ENCODE measurements at regions not wholly inside any gene's neighbourhood (a gene's known extent, or its start where the extent isn't known, plus 50 kb on each side); places are given as distances from the start of the nearest gene placed in this dataset.
"Not testable (repeated sequence)": the region's sequence is repeated elsewhere in the genome, so short reads cannot be mapped to it uniquely, and the experiment has no call there.

DNA sequence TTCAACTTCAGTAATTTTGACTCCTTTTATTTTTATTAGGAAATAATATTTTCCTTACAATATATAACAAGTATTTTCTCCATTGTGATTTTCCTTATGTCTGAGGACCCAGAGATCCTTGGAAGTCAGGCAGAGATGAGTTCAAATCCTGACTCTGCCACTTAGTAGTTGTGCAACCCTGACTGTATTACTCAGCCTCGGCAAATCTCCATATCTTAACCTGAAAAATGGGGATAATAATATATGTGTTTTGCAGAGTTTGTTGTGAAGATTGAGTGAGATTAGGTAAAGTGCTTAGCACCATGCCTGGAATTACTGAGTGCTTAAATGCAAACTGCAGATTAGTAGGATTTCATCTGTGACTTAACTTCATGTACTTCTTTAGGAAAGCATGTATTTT is 120.5 kb upstream of the KLF14 start:
- TF ChIP-seq, protein P1, sequence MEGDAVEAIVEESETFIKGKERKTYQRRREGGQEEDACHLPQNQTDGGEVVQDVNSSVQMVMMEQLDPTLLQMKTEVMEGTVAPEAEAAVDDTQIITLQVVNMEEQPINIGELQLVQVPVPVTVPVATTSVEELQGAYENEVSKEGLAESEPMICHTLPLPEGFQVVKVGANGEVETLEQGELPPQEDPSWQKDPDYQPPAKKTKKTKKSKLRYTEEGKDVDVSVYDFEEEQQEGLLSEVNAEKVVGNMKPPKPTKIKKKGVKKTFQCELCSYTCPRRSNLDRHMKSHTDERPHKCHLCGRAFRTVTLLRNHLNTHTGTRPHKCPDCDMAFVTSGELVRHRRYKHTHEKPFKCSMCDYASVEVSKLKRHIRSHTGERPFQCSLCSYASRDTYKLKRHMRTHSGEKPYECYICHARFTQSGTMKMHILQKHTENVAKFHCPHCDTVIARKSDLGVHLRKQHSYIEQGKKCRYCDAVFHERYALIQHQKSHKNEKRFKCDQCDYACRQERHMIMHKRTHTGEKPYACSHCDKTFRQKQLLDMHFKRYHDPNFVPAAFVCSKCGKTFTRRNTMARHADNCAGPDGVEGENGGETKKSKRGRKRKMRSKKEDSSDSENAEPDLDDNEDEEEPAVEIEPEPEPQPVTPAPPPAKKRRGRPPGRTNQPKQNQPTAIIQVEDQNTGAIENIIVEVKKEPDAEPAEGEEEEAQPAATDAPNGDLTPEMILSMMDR (IDR thresholded peaks at IDR 0.05) = no peak
- peaks cover 6 to 19% (median 16%) of the 10 kb centered on the region in 3 donors for H3K9me3 ChIP-seq
- no peaks in the 10 kb centered on the region for H3K27me3 ChIP-seq
- DNase-seq = no peak
- intact Hi-C loops (cut with DNase I; ENCODE audit: low total_unique reads) = no loop called here
- no peak overlapping the region for H3K27ac ChIP-seq
- peaks cover 44 to 62% (median 48%) of the 10 kb centered on the region in 3 donors for H3K36me3 ChIP-seq
- H3K4me1 ChIP-seq = no peaks in the 10 kb centered on the region
- no peak overlapping the region for H3K4me3 ChIP-seq

DNA sequence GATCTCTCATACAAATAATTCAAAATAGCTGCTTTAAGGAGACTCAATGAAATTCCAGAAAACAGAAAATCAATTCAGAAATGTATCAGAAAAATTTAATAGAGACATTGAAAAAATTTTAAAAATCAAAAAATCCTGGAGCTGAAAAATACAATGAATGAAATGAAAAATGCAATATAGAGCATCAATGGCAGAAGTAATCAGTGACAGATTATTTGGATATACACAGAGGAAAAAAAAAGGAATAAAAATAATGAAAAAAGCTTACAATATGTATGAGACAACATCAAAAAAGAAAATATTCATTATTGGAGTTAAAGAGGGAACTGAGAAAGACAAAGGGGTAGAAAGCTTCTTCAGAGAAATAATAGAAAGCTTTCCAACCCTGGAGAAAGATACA is 122.9 kb upstream of the KLF14 start:
- no peak for DNase-seq
- no peaks in the 10 kb centered on the region for H3K4me1 ChIP-seq
- no peak overlapping the region for H3K27ac ChIP-seq
- no peak overlapping the region for H3K4me3 ChIP-seq
- TF ChIP-seq, protein P1 (IDR thresholded peaks at IDR 0.05) = no peak
- intact Hi-C loops (cut with DNase I; ENCODE audit: low total_unique reads) = no loop called here
- peaks cover 68 to 86% (median 72%) of the 10 kb centered on the region in 3 donors for H3K36me3 ChIP-seq
- H3K9me3 ChIP-seq = peaks cover 8 to 36% (median 28%) of the 10 kb centered on the region in 3 donors
- no peaks in the 10 kb centered on the region for H3K27me3 ChIP-seq

DNA sequence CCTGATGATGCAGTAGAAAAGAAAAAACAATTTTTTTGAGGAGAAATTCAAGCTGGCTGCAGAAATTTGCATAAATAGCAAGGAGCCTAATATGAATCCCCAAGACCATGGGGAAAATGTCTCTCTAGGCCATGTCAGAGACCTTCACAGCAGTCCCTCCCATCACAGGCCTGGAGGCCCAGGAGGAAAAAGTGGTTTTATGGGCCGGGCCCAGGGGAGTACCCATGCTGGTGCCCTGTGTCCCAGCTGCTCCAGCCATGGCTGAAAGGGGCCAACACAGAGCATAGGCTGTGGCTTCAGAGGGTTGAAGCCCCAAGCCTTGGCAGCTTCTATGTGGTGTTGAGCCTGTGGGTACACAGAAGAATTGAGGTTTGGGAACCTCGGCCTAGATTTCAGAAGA is 126.8 kb upstream of the KLF14 start:
- Histone ChIP-seq H3K36me3 (peaks cover 79 to 84% (median 80%) of the 10 kb centered on the region in 3 donors), H3K9me3 (peaks cover 8 to 36% (median 28%) of the 10 kb centered on the region in 3 donors)
- DNase-seq; intact Hi-C loops (cut with DNase I; ENCODE audit: low total_unique reads); H3K4me1 ChIP-seq; H3K27ac ChIP-seq; H3K4me3 ChIP-seq; H3K27me3 ChIP-seq: not testable (repeated sequence)

DNA sequence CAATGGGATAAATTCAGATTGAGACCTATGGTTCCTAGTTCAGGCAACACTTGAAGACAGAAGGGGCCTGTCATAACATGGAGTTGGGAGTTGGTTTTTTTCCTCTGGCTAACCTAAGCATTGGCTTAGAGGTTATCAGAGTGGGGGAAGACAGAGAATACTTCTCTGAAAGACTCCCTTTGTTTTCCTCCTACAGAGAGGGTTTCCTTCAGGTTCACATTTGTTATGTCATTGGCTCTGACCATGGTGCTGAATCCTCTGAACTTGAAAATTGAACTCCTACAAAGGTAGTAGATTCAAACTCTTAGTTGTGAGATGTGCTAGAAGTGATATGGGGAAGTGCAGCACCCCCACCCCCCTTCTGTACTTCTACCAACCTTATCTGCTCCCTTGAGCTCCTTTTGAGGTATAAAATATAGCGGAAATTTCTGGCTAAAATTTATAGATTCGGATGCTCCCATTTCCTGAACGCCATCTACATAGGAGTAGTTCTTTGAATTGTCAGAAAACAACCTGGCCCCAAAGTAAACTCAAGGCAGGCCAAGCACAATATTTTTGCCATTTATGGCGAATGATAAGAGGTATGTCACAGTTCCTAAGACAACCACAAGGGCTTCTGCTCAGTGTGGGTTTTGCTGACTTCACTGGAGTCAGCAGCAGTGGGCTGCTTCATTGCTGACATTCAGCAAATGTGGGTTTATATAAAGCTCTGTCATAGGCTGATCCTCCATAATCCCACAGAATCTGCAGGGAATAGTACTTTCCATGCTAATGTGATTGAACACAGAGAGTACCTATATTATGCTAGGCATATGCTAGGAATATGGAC is 131.6 kb upstream of the KLF14 start:
- Histone ChIP-seq H3K27ac (no peak overlapping the region), H3K9me3 (peaks cover under 1 to 8% (median 8%) of the 10 kb centered on the region in 3 donors), H3K36me3 (peaks cover 79 to 95% (median 83%) of the 10 kb centered on the region in 3 donors), H3K4me1 (no peaks in the 10 kb centered on the region), H3K27me3 (no peaks in the 10 kb centered on the region), H3K4me3 (no peak overlapping the region)
- TF ChIP-seq, protein P1 (IDR thresholded peaks at IDR 0.05) = no peak
- DNase-seq = no peak
- intact Hi-C loops (cut with DNase I; ENCODE audit: low total_unique reads) = no loop called here

DNA sequence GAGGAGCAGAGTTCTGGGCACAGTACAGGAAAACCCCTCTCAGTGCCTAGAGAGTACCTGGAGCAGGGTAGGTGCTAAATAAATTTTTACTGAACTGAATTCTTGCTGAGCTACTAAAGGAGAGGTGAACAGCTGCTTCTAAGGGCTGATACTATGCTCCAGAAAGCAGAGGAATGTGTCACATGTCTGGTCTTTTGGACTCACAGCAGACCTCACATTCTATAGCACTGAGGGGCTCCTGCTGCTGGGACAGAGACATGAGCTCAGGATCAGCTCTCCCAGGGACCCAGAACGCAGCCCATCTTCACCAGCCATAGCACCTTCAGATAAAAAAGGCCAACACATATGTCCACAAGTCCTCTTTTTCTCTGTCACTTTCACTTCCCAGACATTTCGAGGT is 133.0 kb upstream of the KLF14 start:
- Histone ChIP-seq H3K9me3 (no peaks in the 10 kb centered on the region), H3K27ac (no peak overlapping the region), H3K27me3 (no peaks in the 10 kb centered on the region), H3K36me3 (peaks cover 77 to 95% (median 83%) of the 10 kb centered on the region in 3 donors), H3K4me1 (no peaks in the 10 kb centered on the region), H3K4me3 (no peak overlapping the region)
- TF ChIP-seq, protein P1 (IDR thresholded peaks at IDR 0.05) = no peak
- no peak for DNase-seq
- intact Hi-C loops (cut with DNase I; ENCODE audit: low total_unique reads) = no loop called here

DNA sequence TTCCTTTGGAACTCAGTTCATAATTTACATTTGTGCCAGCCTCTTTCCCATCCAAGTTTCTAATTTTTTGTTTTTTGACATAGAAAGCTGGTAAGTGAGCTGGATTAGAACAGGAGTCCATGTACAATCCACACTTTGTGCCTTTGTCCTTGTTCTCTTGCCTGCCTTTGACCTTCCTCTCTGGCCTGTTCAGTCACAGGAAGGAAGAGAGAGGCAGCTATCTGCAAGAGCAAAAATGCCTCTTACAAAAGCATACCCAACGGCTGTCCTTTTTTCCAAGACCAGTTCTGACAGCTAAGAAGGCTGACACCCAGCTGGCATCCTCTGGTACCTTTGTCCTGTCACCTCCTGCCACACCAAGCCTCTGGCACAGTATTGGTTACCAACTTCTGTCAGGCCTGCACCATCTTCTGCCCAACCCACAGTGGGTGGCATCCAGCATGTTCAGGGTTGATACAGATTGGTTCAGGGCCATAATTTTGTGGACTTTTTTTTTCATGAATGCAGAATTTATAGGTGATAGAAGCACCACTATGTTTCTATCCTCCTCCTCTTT is 133.7 kb upstream of the KLF14 start:
- TF ChIP-seq, protein P1 (IDR thresholded peaks at IDR 0.05) = no peak
- Histone ChIP-seq H3K36me3 (peaks cover 82 to 95% (median 82%) of the 10 kb centered on the region in 3 donors), H3K4me3 (no peak overlapping the region), H3K27ac (no peak overlapping the region), H3K4me1 (no peaks in the 10 kb centered on the region), H3K9me3 (no peaks in the 10 kb centered on the region), H3K27me3 (no peaks in the 10 kb centered on the region)
- intact Hi-C loops (cut with DNase I; ENCODE audit: low total_unique reads) = no loop called here
- DNase-seq = no peak
